Gastroesophageal sphincter (tissue), 4 donors: ENCODE measurements at regions not wholly inside any gene's neighbourhood (a gene's known extent, or its start where the extent isn't known, plus 50 kb on each side); places are given as distances from the start of the nearest gene placed in this dataset.
"Not testable (repeated sequence)": the region's sequence is repeated elsewhere in the genome, so short reads cannot be mapped to it uniquely, and the experiment has no call there.

Experiments
- ATAC-seq: fragments of 150-250 bp; one replicate; pipeline ENCODE4 v1.9.1; 2016; ENCODE audit warnings: mild to moderate bottlenecking, moderate library complexity
- H3K27ac ChIP-seq, 4 donors: fragments of 200-600 bp; sonication (generic) in 3 of 4; 1 replicate in 3 of 4; 2 replicates in 1 of 4; pipeline ENCODE4 v1.5.1; 2016 to 2019
- H3K27me3 ChIP-seq: fragments of 200-600 bp; sonication (generic); one replicate; pipeline ENCODE4 v1.5.1; 2019
- H3K36me3 ChIP-seq, 2 donors: fragments of 200-600 bp; sonication (generic); one replicate each; pipeline ENCODE4 v1.5.1; 2019; ENCODE audit warnings: control low read depth in 1 of 2
- H3K4me1 ChIP-seq, 3 donors: fragments of 200-600 bp; sonication (generic); 1 replicate in 2 of 3; 2 replicates in 1 of 3; pipeline ENCODE4 v1.5.1; 2016 to 2019; ENCODE audit warnings: control low read depth in 2 of 3
- H3K4me3 ChIP-seq, 2 donors: fragments of 200-600 bp; sonication (generic); one replicate each; pipeline ENCODE4 v1.5.1; 2019; ENCODE audit warnings: mild to moderate bottlenecking in 1 of 2, moderate library complexity in 1 of 2
- H3K9me3 ChIP-seq, 3 donors: fragments of 200-600 bp; sonication (generic); one replicate each; pipeline ENCODE4 v1.5.1; 2017 to 2019; ENCODE audit warnings: control low read depth in 2 of 3
- EP300 ChIP-seq: sonication (generic); formaldehyde crosslinking; IDR thresholded peaks from one replicate; pipeline ENCODE4 v1.6.1; 2017; ENCODE audit warnings: antibody characterized with exemption, mild to moderate bottlenecking
- POLR2A ChIP-seq, 2 donors: fragments of 450-650 bp; IDR thresholded peaks; one replicate each; pipeline ENCODE4 v1.6.1; 2017; ENCODE audit warnings: antibody characterized with exemption in 2 of 2, mild to moderate bottlenecking in 2 of 2, moderate library complexity in 1 of 2
- POLR2AphosphoS5 ChIP-seq: sonication (generic); formaldehyde crosslinking; IDR thresholded peaks from one replicate; pipeline ENCODE4 v1.6.1; 2017; ENCODE audit warnings: antibody characterized with exemption
- WGBS, 2 donors: methylation state at CpG; one replicate each; pipeline ENCODE4 v1.1.5; 2018; ENCODE audit warnings: low coverage in 1 of 2; 5-methylcytosine and 5-hydroxymethylcytosine counted together
- TF ChIP-seq, protein P1 (sequence below), 4 experiments: fragments of 200-600 bp in 2 of 4; fragments of 450-650 bp in 2 of 4; sonication (generic) in 1 of 4; IDR thresholded peaks; one replicate each; pipeline ENCODE4 v1.5.1; 2017 to 2019; ENCODE audit warnings: antibody characterized with exemption in 4 of 4, mild to moderate bottlenecking in 2 of 4, moderate library complexity in 2 of 4

- Histone ChIP-seq H3K36me3 (no peaks in the 10 kb centered on the region), H3K27me3 (no peaks in the 10 kb centered on the region), H3K4me3 (no peak overlapping the region), H3K27ac (no peak overlapping the region), H3K4me1 (no peaks in the 10 kb centered on the region), H3K9me3 (peaks cover 0 to 11% (median 0%) of the 10 kb centered on the region in 3 donors)
- 43 to 50% methylated on average over 1 of the region's 1 CpG for WGBS, 2 donors
- no peak for ATAC-seq
- TF ChIP-seq POLR2AphosphoS5 (no peak), POLR2A (IDR thresholded peaks at IDR 0.05) (no peak), EP300 (no peak)
- TF ChIP-seq, protein P1, sequence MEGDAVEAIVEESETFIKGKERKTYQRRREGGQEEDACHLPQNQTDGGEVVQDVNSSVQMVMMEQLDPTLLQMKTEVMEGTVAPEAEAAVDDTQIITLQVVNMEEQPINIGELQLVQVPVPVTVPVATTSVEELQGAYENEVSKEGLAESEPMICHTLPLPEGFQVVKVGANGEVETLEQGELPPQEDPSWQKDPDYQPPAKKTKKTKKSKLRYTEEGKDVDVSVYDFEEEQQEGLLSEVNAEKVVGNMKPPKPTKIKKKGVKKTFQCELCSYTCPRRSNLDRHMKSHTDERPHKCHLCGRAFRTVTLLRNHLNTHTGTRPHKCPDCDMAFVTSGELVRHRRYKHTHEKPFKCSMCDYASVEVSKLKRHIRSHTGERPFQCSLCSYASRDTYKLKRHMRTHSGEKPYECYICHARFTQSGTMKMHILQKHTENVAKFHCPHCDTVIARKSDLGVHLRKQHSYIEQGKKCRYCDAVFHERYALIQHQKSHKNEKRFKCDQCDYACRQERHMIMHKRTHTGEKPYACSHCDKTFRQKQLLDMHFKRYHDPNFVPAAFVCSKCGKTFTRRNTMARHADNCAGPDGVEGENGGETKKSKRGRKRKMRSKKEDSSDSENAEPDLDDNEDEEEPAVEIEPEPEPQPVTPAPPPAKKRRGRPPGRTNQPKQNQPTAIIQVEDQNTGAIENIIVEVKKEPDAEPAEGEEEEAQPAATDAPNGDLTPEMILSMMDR (IDR thresholded peaks at IDR 0.05), result no peak
Measured at GRCh38 chr3:182342252-182342651, 451.1 kb upstream of the ATP11B start.

DNA sequence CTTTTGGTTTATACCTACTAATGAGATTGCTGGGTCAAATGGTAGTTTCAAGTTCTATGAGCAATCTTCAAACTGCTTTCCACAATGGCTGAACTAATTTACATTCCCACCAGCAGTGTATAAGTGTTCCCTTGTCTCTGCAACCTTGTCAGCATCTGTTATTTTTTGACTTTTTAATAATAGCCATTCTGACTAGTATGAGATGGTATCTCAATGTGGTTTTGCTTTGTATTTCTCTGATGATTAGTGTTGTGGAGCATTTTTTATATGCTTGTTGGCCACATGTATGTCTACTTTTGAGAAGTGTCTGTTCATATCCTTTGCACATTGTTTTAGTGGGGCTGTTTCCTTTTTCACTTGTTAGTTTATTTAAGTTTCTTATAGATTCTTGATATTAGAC is 449.3 kb upstream of the ATP11B start:
- ATAC-seq, H3K4me1 ChIP-seq, H3K27me3 ChIP-seq, H3K4me3 ChIP-seq, H3K27ac ChIP-seq, H3K36me3 ChIP-seq: not testable (repeated sequence)
- peaks cover 0 to 11% (median 0%) of the 10 kb centered on the region in 3 donors for H3K9me3 ChIP-seq

- no peak for ATAC-seq
- Histone ChIP-seq H3K9me3 (peaks cover 0 to 11% (median 0%) of the 10 kb centered on the region in 3 donors), H3K36me3 (no peaks in the 10 kb centered on the region), H3K4me3 (no peak overlapping the region), H3K27ac (no peak overlapping the region), H3K4me1 (no peaks in the 10 kb centered on the region), H3K27me3 (no peaks in the 10 kb centered on the region)
- WGBS, 2 donors, result 57% methylated on average over 2 of the region's 2 CpGs; no CpG with 5 or more reads in 1 of the 2 donors
- no peak for TF ChIP-seq POLR2A (IDR thresholded peaks at IDR 0.05)
- TF ChIP-seq EP300, result no peak
- TF ChIP-seq POLR2AphosphoS5, result no peak
- TF ChIP-seq, protein P1 (IDR thresholded peaks at IDR 0.05), result no peak
Measured at GRCh38 chr3:182349051-182349450, 444.3 kb upstream of the ATP11B start.

GRCh38 chr3:182349951-182350517 is 443.3 kb upstream of the ATP11B start:
- ATAC-seq, result no peak
- TF ChIP-seq, protein P1 (IDR thresholded peaks at IDR 0.05), result no peak
- no peak for TF ChIP-seq POLR2A (IDR thresholded peaks at IDR 0.05)
- TF ChIP-seq EP300, result no peak
- no peak for TF ChIP-seq POLR2AphosphoS5
- no peak overlapping the region for H3K27ac ChIP-seq
- no peaks in the 10 kb centered on the region for H3K4me1 ChIP-seq
- H3K36me3 ChIP-seq, result no peaks in the 10 kb centered on the region
- no peaks in the 10 kb centered on the region for H3K27me3 ChIP-seq
- WGBS, 2 donors, result 76 to 80% methylated on average over 1 of the region's 1 CpG
- H3K9me3 ChIP-seq, result peaks cover 0 to 5% (median 0%) of the 10 kb centered on the region in 3 donors
- no peak overlapping the region for H3K4me3 ChIP-seq

- H3K9me3 ChIP-seq, result no peaks in the 10 kb centered on the region
- WGBS, 2 donors, result 56 to 100% methylated on average over 1 of the region's 1 CpG
- TF ChIP-seq POLR2A (IDR thresholded peaks at IDR 0.05), result no peak
- no peak for TF ChIP-seq EP300
- TF ChIP-seq POLR2AphosphoS5, result no peak
- TF ChIP-seq, protein P1 (IDR thresholded peaks at IDR 0.05), result no peak
Measured at GRCh38 chr3:182357928-182358327, 435.4 kb upstream of the ATP11B start.

More at GRCh38 chr3:182357928-182358327, 435.4 kb upstream of the ATP11B start:
- Histone ChIP-seq H3K27ac (no peak overlapping the region), H3K36me3 (no peaks in the 10 kb centered on the region), H3K4me3 (no peak overlapping the region), H3K4me1 (no peaks in the 10 kb centered on the region), H3K27me3 (no peaks in the 10 kb centered on the region)
- ATAC-seq, result no peak
